ENCODE measurements at regions not wholly inside any gene's neighbourhood (a gene's known extent, or its start where the extent isn't known, plus 50 kb on each side); places are given as distances from the start of the nearest gene placed in this dataset.

DNA sequence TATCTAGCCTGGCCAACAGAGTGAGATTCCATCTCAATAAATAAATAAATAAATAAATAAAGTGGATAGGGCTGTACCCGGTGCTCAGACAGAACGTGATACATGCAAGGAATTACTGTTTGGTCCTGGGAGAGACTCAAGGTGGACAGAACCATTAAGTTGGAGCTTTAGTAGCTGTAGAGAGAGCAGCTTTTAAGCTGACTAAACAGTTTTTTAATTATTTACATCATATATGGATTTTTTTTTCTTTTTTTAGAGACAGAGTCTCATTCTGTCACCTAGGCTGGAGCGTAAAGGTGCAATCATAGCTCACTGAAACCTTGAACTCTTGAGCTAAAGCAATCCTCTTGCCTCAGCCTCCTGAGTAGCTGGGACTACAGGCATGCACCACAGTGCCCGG is 92.5 kb upstream of the ATP6AP2 start:
- no peak overlapping the region for H3K4me2 ChIP-seq
- no peaks in the 10 kb centered on the region for H3K9me3 ChIP-seq
- ATAC-seq (no peak), FAIRE-seq (no peak), DNase-seq (ENCODE audit: low read depth in 1 of 2, low spot score in 1 of 2) (no peak)
- TF ChIP-seq MAFK (IDR thresholded peaks at IDR 0.05; ENCODE audit: partially characterized antibody), result peak; percentile 73
- no peak for TF ChIP-seq ZSCAN20 (CRISPR knock-in tag; IDR thresholded peaks at IDR 0.05)
- CTCF ChIA-PET, result no interaction called here
- POLR2A ChIA-PET, result no interaction called here
- 54% methylated on average over 4 of the region's 4 CpGs for WGBS (ENCODE audit: missing lambda C conversion rate)
- H3K4me1 ChIP-seq, result no peaks in the 10 kb centered on the region
- no peak overlapping the region for H3K4me3 ChIP-seq
- no peak overlapping the region for H3K27ac ChIP-seq

DNA sequence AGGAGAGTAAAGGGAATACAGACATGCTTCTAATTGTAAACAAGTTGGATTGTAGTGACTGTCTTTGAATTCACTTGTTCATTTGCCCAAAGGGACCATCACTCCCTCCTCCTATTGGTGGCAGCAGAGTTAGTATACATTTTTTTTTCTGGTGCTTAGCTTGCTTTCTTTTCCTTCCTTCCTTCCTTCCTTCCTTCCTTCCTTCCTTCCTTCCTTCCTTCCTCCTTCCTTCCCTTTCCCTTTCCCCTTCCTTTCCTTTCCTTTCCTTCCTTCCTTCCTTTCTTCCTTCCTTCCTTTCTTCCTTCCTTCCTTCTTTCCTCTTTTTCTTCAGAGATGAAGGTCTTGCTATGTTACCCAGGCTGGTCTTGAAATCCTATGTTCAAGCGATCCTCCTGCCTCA is 94.8 kb upstream of the ATP6AP2 start:
- no peak for ATAC-seq
- POLR2A ChIA-PET, result no interaction called here
- CTCF ChIA-PET, result no interaction called here
- no peak for FAIRE-seq
- H3K4me1 ChIP-seq, result no peaks in the 10 kb centered on the region
- H3K9me3 ChIP-seq, result no peaks in the 10 kb centered on the region
- TF ChIP-seq POLR2A (IDR thresholded peaks at IDR 0.05; ENCODE audit: low read length) (no peak), FOSB (CRISPR knock-in tag; IDR thresholded peaks at IDR 0.05) (no peak), RCOR1 (IDR thresholded peaks at IDR 0.05; ENCODE audit: low read depth, low read length) (no peak), EHF (CRISPR knock-in tag; IDR thresholded peaks at IDR 0.05) (no peak), ZSCAN20 (CRISPR knock-in tag; IDR thresholded peaks at IDR 0.05) (no peak), TFCP2L1 (CRISPR knock-in tag; IDR thresholded peaks at IDR 0.05) (no peak), SREBF2 (IDR thresholded peaks at IDR 0.05) (no peak), CBX2 (IDR thresholded peaks at IDR 0.05; ENCODE audit: borderline replicate concordance, low read depth) (no peak), HOXB13 (CRISPR knock-in tag; IDR thresholded peaks at IDR 0.05; ENCODE audit: low read depth) (no peak), KDM1A (IDR thresholded peaks at IDR 0.05; ENCODE audit: low read depth) (no peak), MAZ (IDR thresholded peaks at IDR 0.05; ENCODE audit: borderline replicate concordance, low read depth, low read length) (no peak), HOXA7 (CRISPR knock-in tag; IDR thresholded peaks at IDR 0.05) (no peak), MAFK (IDR thresholded peaks at IDR 0.05; ENCODE audit: partially characterized antibody) (no peak), EP300 (IDR thresholded peaks at IDR 0.05) (no peak), MYC (IDR thresholded peaks at IDR 0.05; ENCODE audit: borderline replicate concordance, low read length) (no peak)
- TF ChIP-seq, protein P1, sequence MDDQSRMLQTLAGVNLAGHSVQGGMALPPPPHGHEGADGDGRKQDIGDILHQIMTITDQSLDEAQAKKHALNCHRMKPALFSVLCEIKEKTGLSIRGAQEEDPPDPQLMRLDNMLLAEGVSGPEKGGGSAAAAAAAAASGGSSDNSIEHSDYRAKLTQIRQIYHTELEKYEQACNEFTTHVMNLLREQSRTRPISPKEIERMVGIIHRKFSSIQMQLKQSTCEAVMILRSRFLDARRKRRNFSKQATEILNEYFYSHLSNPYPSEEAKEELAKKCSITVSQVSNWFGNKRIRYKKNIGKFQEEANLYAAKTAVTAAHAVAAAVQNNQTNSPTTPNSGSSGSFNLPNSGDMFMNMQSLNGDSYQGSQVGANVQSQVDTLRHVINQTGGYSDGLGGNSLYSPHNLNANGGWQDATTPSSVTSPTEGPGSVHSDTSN (IDR thresholded peaks at IDR 0.05), result no peak
- TF ChIP-seq, protein P2, sequence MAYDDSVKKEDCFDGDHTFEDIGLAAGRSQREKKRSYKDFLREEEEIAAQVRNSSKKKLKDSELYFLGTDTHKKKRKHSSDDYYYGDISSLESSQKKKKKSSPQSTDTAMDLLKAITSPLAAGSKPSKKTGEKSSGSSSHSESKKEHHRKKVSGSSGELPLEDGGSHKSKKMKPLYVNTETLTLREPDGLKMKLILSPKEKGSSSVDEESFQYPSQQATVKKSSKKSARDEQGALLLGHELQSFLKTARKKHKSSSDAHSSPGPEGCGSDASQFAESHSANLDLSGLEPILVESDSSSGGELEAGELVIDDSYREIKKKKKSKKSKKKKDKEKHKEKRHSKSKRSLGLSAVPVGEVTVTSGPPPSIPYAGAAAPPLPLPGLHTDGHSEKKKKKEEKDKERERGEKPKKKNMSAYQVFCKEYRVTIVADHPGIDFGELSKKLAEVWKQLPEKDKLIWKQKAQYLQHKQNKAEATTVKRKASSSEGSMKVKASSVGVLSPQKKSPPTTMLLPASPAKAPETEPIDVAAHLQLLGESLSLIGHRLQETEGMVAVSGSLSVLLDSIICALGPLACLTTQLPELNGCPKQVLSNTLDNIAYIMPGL (CRISPR knock-in tag; IDR thresholded peaks at IDR 0.05; ENCODE audit: borderline replicate concordance), result no peak
- no peak overlapping the region for H3K4me3 ChIP-seq
- WGBS (ENCODE audit: missing lambda C conversion rate), result 38% methylated on average over 1 of the region's 1 CpG
- no peak for DNase-seq (ENCODE audit: low read depth in 1 of 2, low spot score in 1 of 2)
- H3K4me2 ChIP-seq, result no peak overlapping the region
- no peak overlapping the region for H3K27ac ChIP-seq

DNA sequence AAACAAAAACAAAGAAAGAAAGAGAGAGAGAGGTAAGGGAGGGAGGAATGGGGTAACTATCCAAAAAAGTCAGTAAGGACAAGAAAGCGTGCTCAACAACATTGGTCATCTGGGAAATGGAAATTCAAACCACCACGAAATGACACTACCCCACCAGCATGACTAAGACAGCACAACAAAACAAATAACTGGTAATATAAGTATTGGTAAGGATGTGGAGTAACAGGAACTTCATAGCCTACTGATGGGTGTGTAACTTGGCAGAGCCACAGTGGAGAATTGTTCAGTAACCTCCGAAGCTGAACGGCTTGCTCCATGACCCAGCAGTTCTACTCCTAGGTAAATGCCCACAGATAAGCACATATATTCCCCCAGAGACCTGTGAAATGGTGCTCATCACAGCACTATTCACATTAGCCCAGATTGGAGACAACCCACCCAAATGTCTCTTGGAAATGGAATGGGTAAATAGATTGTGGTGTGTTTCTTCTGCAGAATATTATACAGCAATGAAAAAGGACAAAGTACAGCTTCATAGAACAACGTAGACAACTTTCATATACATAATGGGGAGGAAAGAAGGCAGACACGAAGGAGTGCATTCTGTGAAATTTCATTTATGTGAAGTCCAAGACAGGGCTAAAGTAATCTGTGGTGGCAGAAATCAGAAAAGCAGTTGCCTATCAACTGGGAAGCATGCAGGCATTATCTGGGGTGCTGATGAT is 95.5 kb upstream of the ATP6AP2 start:
- DNase-seq (ENCODE audit: low read depth in 1 of 2, low spot score in 1 of 2) (no peak), ATAC-seq (no peak), FAIRE-seq (no peak)
- Histone ChIP-seq H3K4me3 (no peak overlapping the region), H3K9me3 (no peaks in the 10 kb centered on the region), H3K27ac (no peak overlapping the region), H3K4me1 (no peaks in the 10 kb centered on the region), H3K4me2 (no peak overlapping the region)
- ChIA-PET POLR2A (no interaction called here), CTCF (interaction anchor here (1.7 kb wide), 1 partner anchor 18 kb away, joined by 4 read pairs; no protein-coding TSS in a partner anchor)
- TF ChIP-seq HOXB13 (CRISPR knock-in tag; IDR thresholded peaks at IDR 0.05; ENCODE audit: low read depth) (no peak), CBX8 (IDR thresholded peaks at IDR 0.05) (no peak), CEBPB (IDR thresholded peaks at IDR 0.05) (no peak), MAFK (IDR thresholded peaks at IDR 0.05; ENCODE audit: partially characterized antibody) (no peak), ZC3H11A (IDR thresholded peaks at IDR 0.05) (no peak), NR3C1 (IDR thresholded peaks at IDR 0.05) (no peak), SREBF2 (IDR thresholded peaks at IDR 0.05) (no peak), RNF2 (IDR thresholded peaks at IDR 0.05; ENCODE audit: borderline replicate concordance, low read depth) (no peak)
- WGBS (ENCODE audit: missing lambda C conversion rate), result 22% methylated on average over 6 of the region's 6 CpGs
